IgD-negative memory B cell (primary cell): ENCODE measurements at regions not wholly inside any gene's neighbourhood (a gene's known extent, or its start where the extent isn't known, plus 50 kb on each side); places are given as distances from the start of the nearest gene placed in this dataset.

ENCODE experiments used
- H3K27ac Mint-ChIP-seq, 3 donors: one replicate each; pipeline ENCODE4 v1.8.0; 2020 to 2022; ENCODE audit warnings: mild to moderate bottlenecking in 3 of 3, mixed read lengths in 3 of 3, moderate library complexity in 1 of 3
- H3K27me3 Mint-ChIP-seq: one replicate; pipeline ENCODE4 v1.8.0; 2021; ENCODE audit warnings: mixed read lengths
- H3K36me3 Mint-ChIP-seq: one replicate; pipeline ENCODE4 v1.8.0; 2020; ENCODE audit warnings: mild to moderate bottlenecking, mixed read lengths
- H3K4me1 Mint-ChIP-seq, 3 donors: one replicate each; pipeline ENCODE4 v1.8.0; 2020 to 2022; ENCODE audit warnings: mixed read lengths in 3 of 3, mild to moderate bottlenecking in 1 of 3
- H3K4me3 Mint-ChIP-seq, 4 donors: one replicate each; pipeline ENCODE4 v1.8.0; 2020 to 2022; ENCODE audit warnings: mild to moderate bottlenecking in 4 of 4, mixed read lengths in 4 of 4, moderate library complexity in 3 of 4
- H3K9me3 Mint-ChIP-seq, 3 donors: one replicate each; pipeline ENCODE4 v1.8.0; 2020 to 2021; ENCODE audit warnings: mixed read lengths in 3 of 3, mild to moderate bottlenecking in 1 of 3

GRCh38 chr5:42929871-42930270 lies 110.2 kb downstream of the ANXA2R start:
- Mint-ChIP-seq H3K4me3 (no peak overlapping the region), H3K36me3 (peaks cover 6% of the 10 kb centered on the region), H3K9me3 (peaks cover 0 to 3% (median 2%) of the 10 kb centered on the region in 3 donors), H3K27me3 (no peaks in the 10 kb centered on the region), H3K27ac (no peak overlapping the region), H3K4me1 (peaks cover 0 to 4% (median 4%) of the 10 kb centered on the region in 3 donors)

GRCh38 chr5:42927730-42928129 lies 112.4 kb downstream of the ANXA2R start:
- Mint-ChIP-seq H3K4me3 (no peak overlapping the region), H3K4me1 (peaks cover 0 to 4% (median 4%) of the 10 kb centered on the region in 3 donors), H3K27me3 (no peaks in the 10 kb centered on the region), H3K27ac (peak overlapping the region in 1 of 3 donors; percentile 67), H3K9me3 (peaks cover 0 to 3% (median 2%) of the 10 kb centered on the region in 3 donors), H3K36me3 (peaks cover 3% of the 10 kb centered on the region)

DNA sequence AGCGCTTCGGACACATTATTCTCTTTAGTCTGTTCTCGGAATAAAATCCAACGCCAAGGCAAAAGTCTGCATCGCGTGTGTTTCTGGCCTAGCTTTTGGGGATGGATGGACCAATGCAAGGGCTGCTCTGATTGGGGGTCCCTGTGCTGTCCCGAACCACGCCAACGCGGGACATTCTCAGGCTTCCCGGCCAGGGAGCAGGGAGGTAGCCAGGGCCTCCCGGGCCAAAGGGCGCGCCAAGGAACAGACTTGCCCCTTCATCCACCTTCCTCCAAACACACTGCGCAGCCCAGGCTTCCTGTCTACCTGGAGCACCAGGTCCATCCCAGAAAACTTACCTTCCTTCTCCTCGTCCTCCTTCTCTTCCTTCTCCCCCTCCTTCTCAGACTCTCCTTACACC lies 113.0 kb upstream of the SELENOP start:
- Mint-ChIP-seq H3K9me3 (no peaks in the 10 kb centered on the region), H3K4me3 (no peak overlapping the region), H3K27ac (no peak overlapping the region), H3K4me1 (peaks cover 0 to 4% (median 4%) of the 10 kb centered on the region in 3 donors), H3K36me3 (no peaks in the 10 kb centered on the region), H3K27me3 (no peaks in the 10 kb centered on the region)

DNA sequence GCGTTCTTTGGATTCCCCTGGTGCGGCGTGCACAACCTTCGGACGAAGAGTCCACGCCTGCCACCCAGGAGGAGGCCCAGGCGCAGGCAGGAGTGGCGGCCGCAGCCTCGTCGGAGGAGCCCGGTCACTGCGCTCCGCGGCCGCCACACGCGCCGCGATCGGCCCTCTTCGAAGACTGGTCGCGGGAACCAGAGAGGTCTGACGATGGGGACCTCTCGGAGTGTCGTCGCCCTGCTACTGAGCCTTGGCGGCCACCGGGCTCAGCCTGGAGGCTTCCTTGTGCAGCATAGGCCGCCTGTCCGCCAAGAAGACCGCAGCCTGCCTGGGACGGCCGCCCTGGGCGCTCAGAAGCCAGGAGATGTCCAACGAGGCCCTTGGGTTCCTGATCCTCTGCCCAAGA lies 112.5 kb upstream of the SELENOP start:
- no peaks in the 10 kb centered on the region for H3K27me3 Mint-ChIP-seq
- no peaks in the 10 kb centered on the region for H3K36me3 Mint-ChIP-seq
- no peaks in the 10 kb centered on the region for H3K9me3 Mint-ChIP-seq
- H3K4me3 Mint-ChIP-seq = no peak overlapping the region
- no peak overlapping the region for H3K27ac Mint-ChIP-seq
- peaks cover 0 to 4% (median 4%) of the 10 kb centered on the region in 3 donors for H3K4me1 Mint-ChIP-seq

DNA sequence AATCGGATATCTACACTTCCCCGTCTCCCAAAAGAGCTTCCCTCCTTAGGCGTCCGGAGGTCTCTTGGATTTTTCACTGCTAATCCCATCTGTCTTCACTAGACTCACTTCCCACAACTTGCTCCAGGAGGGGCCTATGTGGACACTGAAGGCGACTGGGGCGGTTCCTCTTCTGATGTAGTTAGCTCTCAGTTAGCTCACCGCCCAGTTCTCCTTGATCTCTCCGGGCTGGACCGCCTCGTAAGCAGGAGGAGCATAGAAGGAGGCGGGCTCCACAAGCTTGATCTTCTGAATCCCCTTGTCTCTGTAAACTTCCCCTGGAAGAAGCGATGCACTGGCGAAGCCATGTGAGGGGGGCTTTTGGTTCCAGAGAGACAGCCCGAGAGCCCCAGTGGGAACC lies 112.0 kb upstream of the SELENOP start:
- Mint-ChIP-seq H3K27me3 (no peaks in the 10 kb centered on the region), H3K27ac (no peak overlapping the region), H3K9me3 (no peaks in the 10 kb centered on the region), H3K4me1 (peaks cover 0 to 4% (median 4%) of the 10 kb centered on the region in 3 donors), H3K4me3 (no peak overlapping the region), H3K36me3 (no peaks in the 10 kb centered on the region)

- Mint-ChIP-seq H3K36me3 (no peaks in the 10 kb centered on the region), H3K9me3 (no peaks in the 10 kb centered on the region), H3K27me3 (no peaks in the 10 kb centered on the region), H3K4me3 (no peak overlapping the region), H3K27ac (no peak overlapping the region), H3K4me1 (no peaks in the 10 kb centered on the region)
Observed at GRCh38 chr5:42919600-42919999, 107.9 kb upstream of the SELENOP start.

DNA sequence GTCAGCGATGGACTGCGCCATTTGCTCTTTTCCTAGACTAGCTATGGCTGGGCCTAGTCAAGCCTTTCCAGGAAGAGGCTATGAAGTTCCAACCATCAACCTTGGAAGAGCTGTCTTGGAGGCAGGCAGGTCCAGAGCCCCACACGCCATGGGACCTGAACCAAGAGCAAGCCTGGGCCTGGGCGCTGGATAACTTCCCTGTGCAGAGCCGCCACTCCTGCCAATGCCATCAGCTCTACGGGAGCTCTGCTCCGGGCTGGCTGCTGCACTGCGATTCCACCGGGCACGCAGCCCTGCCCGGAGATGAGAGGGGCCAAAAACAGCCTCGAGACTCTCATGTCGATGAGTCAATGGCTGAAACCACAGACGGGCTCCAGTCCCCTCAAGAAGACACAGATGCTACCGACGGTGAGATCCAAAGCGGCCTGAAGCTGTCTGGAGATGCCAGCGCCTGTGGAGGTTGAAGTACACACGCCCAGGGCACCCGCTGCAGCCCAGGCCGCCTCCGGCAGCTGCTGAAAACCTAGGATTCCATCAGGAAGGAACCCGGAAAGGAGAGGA lies 103.7 kb upstream of the SELENOP start:
- Mint-ChIP-seq H3K9me3 (no peaks in the 10 kb centered on the region), H3K36me3 (no peaks in the 10 kb centered on the region)

GRCh38 chr5:42912184-42912798 lies 100.6 kb upstream of the SELENOP start:
- Mint-ChIP-seq H3K4me1 (peaks cover 7 to 12% (median 10%) of the 10 kb centered on the region in 3 donors), H3K27me3 (no peaks in the 10 kb centered on the region), H3K36me3 (no peaks in the 10 kb centered on the region), H3K9me3 (no peaks in the 10 kb centered on the region), H3K27ac (no peak overlapping the region), H3K4me3 (peak overlapping the region in 1 of 4 donors; percentile 4)

More for the DNA sequence above, 103.7 kb upstream of the SELENOP start:
- no peak overlapping the region for H3K27ac Mint-ChIP-seq
- H3K4me3 Mint-ChIP-seq = no peak overlapping the region
- H3K4me1 Mint-ChIP-seq = peaks cover 0 to 4% (median 2%) of the 10 kb centered on the region in 3 donors
- no peaks in the 10 kb centered on the region for H3K27me3 Mint-ChIP-seq

DNA sequence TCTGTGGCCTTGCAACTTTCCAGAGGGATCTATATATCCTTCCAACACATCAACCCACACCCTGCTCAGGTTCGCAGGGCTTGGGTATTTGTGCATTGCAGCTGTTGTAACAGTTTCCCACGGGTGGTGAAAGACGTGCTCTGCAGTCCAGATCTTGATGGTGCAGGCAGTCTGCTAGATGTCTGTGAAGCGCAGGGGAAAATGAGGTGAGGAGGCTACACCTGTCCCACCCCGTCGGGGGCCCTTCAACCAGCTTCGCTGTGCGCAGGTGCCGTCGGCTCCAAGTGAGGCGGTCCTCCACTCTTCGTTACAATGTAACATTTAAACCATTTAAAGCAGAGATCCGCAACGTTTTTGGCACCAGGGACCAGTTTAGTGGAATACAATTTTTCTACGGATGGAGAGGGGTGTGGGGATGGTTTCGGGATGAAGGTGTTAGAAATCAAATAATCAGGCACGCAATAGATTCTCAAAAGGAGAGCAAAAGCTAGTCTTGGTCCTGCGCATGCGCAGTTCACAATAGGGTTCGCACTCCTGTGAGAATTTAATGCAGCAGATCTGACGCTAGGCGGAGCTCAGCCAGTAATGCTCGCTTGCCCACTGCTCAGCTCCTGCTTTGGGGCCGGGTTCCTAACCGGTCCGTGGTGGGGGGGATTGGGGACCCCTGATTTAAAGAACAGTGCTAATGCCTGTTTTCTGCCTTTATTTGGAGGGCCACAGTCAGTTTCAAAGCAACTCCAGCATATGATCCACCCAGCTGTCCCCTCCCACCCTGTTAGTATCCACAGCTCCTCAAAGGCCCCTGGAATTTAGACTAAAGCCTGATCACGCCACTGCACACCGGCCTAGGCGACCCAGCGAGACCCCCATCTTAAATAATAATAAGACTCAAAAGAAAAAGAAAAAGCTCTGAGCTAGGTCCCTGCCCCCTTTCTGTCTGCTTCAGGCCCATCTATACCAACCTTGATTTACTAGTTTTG lies 97.1 kb upstream of the SELENOP start:
- Mint-ChIP-seq H3K27ac (peak overlapping the region; percentile 53 to 96 (median 82)), H3K36me3 (no peaks in the 10 kb centered on the region), H3K4me1 (peaks cover 7 to 12% (median 10%) of the 10 kb centered on the region in 3 donors)

GRCh38 chr5:42908086-42908485 lies 96.4 kb upstream of the SELENOP start:
- Mint-ChIP-seq H3K9me3 (no peaks in the 10 kb centered on the region), H3K4me3 (peak overlapping the region; percentile 81 to 99 (median 94)), H3K27me3 (peaks cover 4% of the 10 kb centered on the region), H3K27ac (peak overlapping the region in 1 of 3 donors; percentile 53), H3K36me3 (no peaks in the 10 kb centered on the region), H3K4me1 (peaks cover 7 to 12% (median 10%) of the 10 kb centered on the region in 3 donors)

More for the DNA sequence above, 97.1 kb upstream of the SELENOP start:
- Mint-ChIP-seq H3K27me3 (peaks cover 4% of the 10 kb centered on the region), H3K9me3 (no peaks in the 10 kb centered on the region), H3K4me3 (peak overlapping the region; percentile 81 to 99 (median 94))

- Mint-ChIP-seq H3K9me3 (peaks cover 0 to 2% (median 0%) of the 10 kb centered on the region in 3 donors), H3K4me3 (peak overlapping the region in 1 of 4 donors; percentile 21), H3K36me3 (no peaks in the 10 kb centered on the region)
Observed at GRCh38 chr5:42905827-42906226, 94.1 kb upstream of the SELENOP start.

GRCh38 chr5:42900734-42901133 lies 89.0 kb upstream of the SELENOP start:
- H3K4me1 Mint-ChIP-seq = no peaks in the 10 kb centered on the region
- H3K27ac Mint-ChIP-seq = no peak overlapping the region
- no peak overlapping the region for H3K4me3 Mint-ChIP-seq
- H3K27me3 Mint-ChIP-seq = peaks cover 7% of the 10 kb centered on the region
- peaks cover 0 to 2% (median 0%) of the 10 kb centered on the region in 3 donors for H3K9me3 Mint-ChIP-seq
- peaks cover 4% of the 10 kb centered on the region for H3K36me3 Mint-ChIP-seq

More at GRCh38 chr5:42905827-42906226, 94.1 kb upstream of the SELENOP start:
- no peak overlapping the region for H3K27ac Mint-ChIP-seq
- H3K27me3 Mint-ChIP-seq = peaks cover 4% of the 10 kb centered on the region
- peaks cover 5 to 12% (median 6%) of the 10 kb centered on the region in 3 donors for H3K4me1 Mint-ChIP-seq

GRCh38 chr5:42898760-42899159 lies 87.1 kb upstream of the SELENOP start:
- Mint-ChIP-seq H3K9me3 (peaks cover 0 to 2% (median 0%) of the 10 kb centered on the region in 3 donors), H3K36me3 (peaks cover 4% of the 10 kb centered on the region), H3K4me3 (no peak overlapping the region)

GRCh38 chr5:42896523-42896922 lies 84.8 kb upstream of the SELENOP start:
- peaks cover 10% of the 10 kb centered on the region for H3K27me3 Mint-ChIP-seq
- peaks cover 4% of the 10 kb centered on the region for H3K36me3 Mint-ChIP-seq
- no peak overlapping the region for H3K4me3 Mint-ChIP-seq
- H3K9me3 Mint-ChIP-seq = no peaks in the 10 kb centered on the region
- H3K27ac Mint-ChIP-seq = no peak overlapping the region
- no peaks in the 10 kb centered on the region for H3K4me1 Mint-ChIP-seq

More at GRCh38 chr5:42898760-42899159, 87.1 kb upstream of the SELENOP start:
- Mint-ChIP-seq H3K27ac (no peak overlapping the region), H3K27me3 (peaks cover 10% of the 10 kb centered on the region), H3K4me1 (no peaks in the 10 kb centered on the region)

GRCh38 chr5:42894057-42894456 lies 82.4 kb upstream of the SELENOP start:
- peaks cover 0 to 1% (median 0%) of the 10 kb centered on the region in 3 donors for H3K4me1 Mint-ChIP-seq

More at GRCh38 chr5:42894057-42894456, 82.4 kb upstream of the SELENOP start:
- Mint-ChIP-seq H3K9me3 (no peaks in the 10 kb centered on the region), H3K27me3 (peaks cover 10% of the 10 kb centered on the region), H3K4me3 (no peak overlapping the region), H3K27ac (no peak overlapping the region), H3K36me3 (peaks cover 4% of the 10 kb centered on the region)
